ENCODE measurements at regions not wholly inside any gene's neighbourhood (a gene's known extent, or its start where the extent isn't known, plus 50 kb on each side); places are given as distances from the start of the nearest gene placed in this dataset.

- no peak for TF ChIP-seq EGR1 (IDR thresholded peaks at IDR 0.05; ENCODE audit: borderline replicate concordance in 1 of 2, low read depth in 2 of 2, low read length in 2 of 2)
Measured at GRCh38 chr4:158422546-158422945, 99.1 kb upstream of the RXFP1 start (continued).

- POLR2A ChIA-PET: no interaction called here
Measured at GRCh38 chr4:158428242-158428641, 93.4 kb upstream of the RXFP1 start.

DNA sequence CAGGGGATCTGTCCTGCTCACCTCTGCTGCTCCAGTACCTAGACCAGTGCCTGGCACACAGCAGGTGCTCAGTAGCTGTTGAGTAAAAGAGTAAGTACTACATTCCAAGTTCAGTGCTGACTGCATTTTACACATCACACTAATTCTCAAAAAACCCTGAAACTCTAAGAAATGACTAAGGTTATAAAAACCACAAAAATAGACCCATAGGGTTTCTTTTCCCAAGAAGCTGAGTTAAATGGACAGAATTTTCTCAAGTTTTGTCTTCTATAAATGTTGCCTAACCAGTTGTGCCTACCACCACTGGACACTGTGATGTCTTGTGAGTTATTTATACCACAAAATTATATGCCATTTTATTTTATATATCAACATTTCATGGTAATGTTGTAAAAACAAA, 78.9 kb upstream of the RXFP1 start:
- TF ChIP-seq MXI1 (IDR thresholded peaks at IDR 0.05; ENCODE audit: low read depth, low read length) (no peak), ZNF687 (IDR thresholded peaks at IDR 0.05) (no peak)
- ChIA-PET CTCF (no interaction called here), POLR2A (no interaction called here), SMC1A (ENCODE audit: uncharacterized antibody, unreplicated experiment) (interaction anchor here (1.4 kb wide), 1 partner anchor 17 kb away, joined by 4 read pairs; no protein-coding TSS in a partner anchor), RAD21 (ENCODE audit: unreplicated experiment) (no interaction called here)
- no peak overlapping the region for H3K4me3 ChIP-seq
- H3K9me3 ChIP-seq (replicated peaks; ENCODE audit: control insufficient read depth, insufficient read depth, low read length): no peaks in the 10 kb centered on the region
- H3K4me2 ChIP-seq (ENCODE audit: control insufficient read depth, insufficient read depth): no peak overlapping the region
- H3K27me3 ChIP-seq (replicated peaks in 1 of 2; ENCODE audit: control insufficient read depth in 2 of 2, insufficient read depth in 2 of 2, low read length in 1 of 2): no peaks in the 10 kb centered on the region
- in situ Hi-C loops (cut with MboI) (no loop called here), intact Hi-C loops (cut with micrococcal nuclease; ENCODE audit: unreplicated experiment) (no loop called here)
- no peaks in the 10 kb centered on the region for H3K36me3 ChIP-seq (ENCODE audit: control insufficient read depth in 2 of 2, insufficient read depth in 2 of 2, low read length in 1 of 2)
- FAIRE-seq: no peak
- H3K79me2 ChIP-seq (ENCODE audit: control insufficient read depth, insufficient read depth, low read length): no peaks in the 10 kb centered on the region
- no peak overlapping the region for H3K9ac ChIP-seq (ENCODE audit: control insufficient read depth, insufficient read depth, low read length)
- DNase-seq (ENCODE audit: low read depth, low spot score): no peak
- ATAC-seq: no peak
- H2AFZ ChIP-seq (ENCODE audit: control insufficient read depth, low read depth, low read length): no peak overlapping the region
- H4K20me1 ChIP-seq (ENCODE audit: control insufficient read depth, insufficient read depth): no peaks in the 10 kb centered on the region
- no TSS peak for BruUV-seq (replicated peaks)
- no peaks in the 10 kb centered on the region for H3K4me1 ChIP-seq (ENCODE audit: control insufficient read depth, insufficient read depth, low read length)
- H3K27ac ChIP-seq (ENCODE audit: control insufficient read depth, insufficient read depth): no peak overlapping the region

More at GRCh38 chr4:158428242-158428641, 93.4 kb upstream of the RXFP1 start:
- H3K27ac ChIP-seq (ENCODE audit: control insufficient read depth, insufficient read depth): no peak overlapping the region
- no peak overlapping the region for H2AFZ ChIP-seq (ENCODE audit: control insufficient read depth, low read depth, low read length)
- FAIRE-seq (no peak), ATAC-seq (no peak), DNase-seq (ENCODE audit: low read depth, low spot score) (no peak)
- no peaks in the 10 kb centered on the region for H3K4me1 ChIP-seq (ENCODE audit: control insufficient read depth, insufficient read depth, low read length)
- H3K9me3 ChIP-seq (replicated peaks; ENCODE audit: control insufficient read depth, insufficient read depth, low read length): no peaks in the 10 kb centered on the region
- H3K4me2 ChIP-seq (ENCODE audit: control insufficient read depth, insufficient read depth): no peak overlapping the region
- ChIA-PET SMC1A (ENCODE audit: uncharacterized antibody, unreplicated experiment) (no interaction called here), CTCF (no interaction called here), RAD21 (ENCODE audit: unreplicated experiment) (no interaction called here)
- no peaks in the 10 kb centered on the region for H4K20me1 ChIP-seq (ENCODE audit: control insufficient read depth, insufficient read depth)
- no peak overlapping the region for H3K4me3 ChIP-seq
- no TSS peak for BruUV-seq (replicated peaks)
- H3K79me2 ChIP-seq (ENCODE audit: control insufficient read depth, insufficient read depth, low read length): no peaks in the 10 kb centered on the region
- TF ChIP-seq BACH1 (IDR thresholded peaks at IDR 0.05; ENCODE audit: borderline replicate concordance) (no peak), SMC3 (IDR thresholded peaks at IDR 0.05; ENCODE audit: borderline replicate concordance, low read length) (no peak), LARP7 (IDR thresholded peaks at IDR 0.05) (no peak), TAF1 (IDR thresholded peaks at IDR 0.05; ENCODE audit: borderline replicate concordance, low read depth, low read length) (no peak), EZH2 (IDR thresholded peaks at IDR 0.05; ENCODE audit: borderline replicate concordance, control insufficient read depth, low read depth, low read length) (no peak), NFXL1 (IDR thresholded peaks at IDR 0.05; ENCODE audit: borderline replicate concordance) (no peak), ZNF207 (IDR thresholded peaks at IDR 0.05; ENCODE audit: borderline replicate concordance) (no peak), JUND (IDR thresholded peaks at IDR 0.05; ENCODE audit: low read depth, low read length) (no peak), PML (IDR thresholded peaks at IDR 0.05; ENCODE audit: low read length) (no peak), HDAC6 (IDR thresholded peaks at IDR 0.05; ENCODE audit: unreplicated experiment) (no peak)
- no peaks in the 10 kb centered on the region for H3K36me3 ChIP-seq (ENCODE audit: control insufficient read depth in 2 of 2, insufficient read depth in 2 of 2, low read length in 1 of 2)
- intact Hi-C loops (cut with micrococcal nuclease; ENCODE audit: unreplicated experiment): no loop called here
- no peaks in the 10 kb centered on the region for H3K27me3 ChIP-seq (replicated peaks in 1 of 2; ENCODE audit: control insufficient read depth in 2 of 2, insufficient read depth in 2 of 2, low read length in 1 of 2)
- H3K9ac ChIP-seq (ENCODE audit: control insufficient read depth, insufficient read depth, low read length): no peak overlapping the region
- in situ Hi-C loops (cut with MboI): no loop called here

All from GM12878 (cell line).